Liver (tissue), 8 donors: ENCODE measurements at regions not wholly inside any gene's neighbourhood (a gene's known extent, or its start where the extent isn't known, plus 50 kb on each side); places are given as distances from the start of the nearest gene placed in this dataset.

Source experiments
- DNase-seq: peaks from one replicate; pipeline ENCODE4 v3.0.0-alpha.2; 2017; ENCODE audit warnings: low spot score
- H3K27ac ChIP-seq, 2 donors: one replicate each; pipeline ENCODE4 v1.7.0; 2013; ENCODE audit warnings: inconsistent platforms in 2 of 2, low read length in 2 of 2, control low read depth in 1 of 2, low read depth in 1 of 2, mild to moderate bottlenecking in 1 of 2
- H3K27me3 ChIP-seq, 4 donors: one replicate each; pipeline versions ENCODE4 v1.6.1 to v1.7.0; 2013; ENCODE audit warnings: low read length in 3 of 4, inconsistent platforms in 1 of 4, mild to moderate bottlenecking in 1 of 4, moderate library complexity in 1 of 4; ENCODE audit not compliant: control insufficient read depth in 4 of 4, insufficient read depth in 4 of 4
- H3K36me3 ChIP-seq, 4 donors: one replicate each; pipeline versions ENCODE4 v1.6.1 to v1.7.0; 2013; ENCODE audit warnings: low read length in 3 of 4, mild to moderate bottlenecking in 3 of 4, low read depth in 1 of 4, moderate library complexity in 1 of 4; ENCODE audit not compliant: control insufficient read depth in 4 of 4, insufficient read depth in 3 of 4
- H3K4me1 ChIP-seq, 4 donors: one replicate each; pipeline versions ENCODE4 v1.6.1 to v1.7.0; 2013; ENCODE audit warnings: low read length in 3 of 4, mild to moderate bottlenecking in 3 of 4, moderate library complexity in 1 of 4; ENCODE audit not compliant: control insufficient read depth in 4 of 4, insufficient read depth in 4 of 4
- H3K4me3 ChIP-seq, 3 donors: one replicate each; pipeline versions ENCODE4 v1.6.1 to v1.7.0; 2013; ENCODE audit warnings: low read length in 3 of 3, control low read depth in 1 of 3, low read depth in 1 of 3, mild to moderate bottlenecking in 1 of 3
- H3K9ac ChIP-seq, 2 donors: one replicate each; pipeline ENCODE4 v1.7.0; 2013; ENCODE audit warnings: low read length in 2 of 2, mild to moderate bottlenecking in 2 of 2, moderate library complexity in 2 of 2, control low read depth in 1 of 2, low read depth in 1 of 2
- H3K9me3 ChIP-seq, 4 donors: one replicate each; pipeline versions ENCODE4 v1.6.1 to v1.7.0; 2013; ENCODE audit warnings: low read length in 3 of 4; ENCODE audit not compliant: control insufficient read depth in 4 of 4
- EGR1 ChIP-seq, 2 donors: IDR thresholded peaks; 2 replicates each; pipeline ENCODE4 v1.6.1; 2016 to 2018; ENCODE audit warnings: antibody characterized with exemption in 2 of 2, low read depth in 2 of 2
- FOXA1 ChIP-seq: IDR thresholded peaks from 2 replicates; pipeline ENCODE4 v1.6.1; 2016; ENCODE audit warnings: antibody characterized with exemption
- FOXA2 ChIP-seq: IDR thresholded peaks from 2 replicates; pipeline ENCODE4 v1.6.1; 2016; ENCODE audit warnings: antibody characterized with exemption
- GABPA ChIP-seq, 2 donors: IDR thresholded peaks in 1 of 2; conservative IDR thresholded peaks in 1 of 2; 2 replicates each; pipeline ENCODE4 v1.6.1; 2016; ENCODE audit warnings: antibody characterized with exemption in 2 of 2, mild to moderate bottlenecking in 1 of 2, moderate library complexity in 1 of 2
- HNF4A ChIP-seq, 2 donors: conservative IDR thresholded peaks; 2 replicates each; pipeline ENCODE4 v1.6.1; 2016; ENCODE audit warnings: antibody characterized with exemption in 2 of 2, mild to moderate bottlenecking in 2 of 2
- JUND ChIP-seq, 2 donors: IDR thresholded peaks; 2 replicates each; pipeline ENCODE4 v1.6.1; 2016; ENCODE audit warnings: antibody characterized with exemption in 2 of 2
- NR2F2 ChIP-seq: IDR thresholded peaks from 2 replicates; pipeline ENCODE4 v1.6.1; 2016; ENCODE audit warnings: antibody characterized with exemption
- RAD21 ChIP-seq, 2 donors: IDR thresholded peaks; 2 replicates each; pipeline ENCODE4 v1.6.1; 2016; ENCODE audit warnings: antibody characterized with exemption in 2 of 2, mild to moderate bottlenecking in 2 of 2
- RXRA ChIP-seq, 2 donors: IDR thresholded peaks; 2 replicates each; pipeline ENCODE4 v1.6.1; 2017 to 2018; ENCODE audit warnings: antibody characterized with exemption in 2 of 2, mild to moderate bottlenecking in 1 of 2
- SP1 ChIP-seq: IDR thresholded peaks from 2 replicates; pipeline ENCODE4 v1.6.1; 2018; ENCODE audit warnings: antibody characterized with exemption, mild to moderate bottlenecking
- TAF1 ChIP-seq: conservative IDR thresholded peaks from 2 replicates; pipeline ENCODE4 v1.6.1; 2016; ENCODE audit warnings: antibody characterized with exemption, mild to moderate bottlenecking
- YY1 ChIP-seq: IDR thresholded peaks from 2 replicates; pipeline ENCODE4 v1.6.1; 2016; ENCODE audit warnings: antibody characterized with exemption, mild to moderate bottlenecking
- WGBS: extraction: QIAGEN DNeasy Blood & Tissue Kit; methylation state at CpG from one replicate; pipeline ENCODE4 v1.1.7; 2013; 5-methylcytosine and 5-hydroxymethylcytosine counted together
- TF ChIP-seq, protein P1 (sequence below): IDR thresholded peaks from 2 replicates; pipeline ENCODE4 v1.6.1; 2016; ENCODE audit warnings: antibody characterized with exemption
- TF ChIP-seq, protein P2 (sequence below): fragments of 150-350 bp; IDR thresholded peaks from 2 replicates; pipeline ENCODE4 v1.5.1; 2017; ENCODE audit warnings: improper control_type of control experiment, low read depth, low read length; ENCODE audit not compliant: missing input control
- TF ChIP-seq, protein P3 (sequence below): IDR thresholded peaks from 2 replicates; pipeline ENCODE4 v1.6.1; 2016; ENCODE audit warnings: antibody characterized with exemption
- TF ChIP-seq, protein P4 (sequence below): IDR thresholded peaks from 2 replicates; pipeline ENCODE4 v1.6.1; 2016; ENCODE audit warnings: antibody characterized with exemption
- TF ChIP-seq, protein P5 (sequence below): IDR thresholded peaks from 2 replicates; pipeline ENCODE4 v1.6.1; 2016; ENCODE audit warnings: antibody characterized with exemption, mild to moderate bottlenecking
- donor health status: healthy.
- donor health status: healthy.
- donor health status: healthy.
- donor health status: healthy.
- donor health status: healthy.

DNA sequence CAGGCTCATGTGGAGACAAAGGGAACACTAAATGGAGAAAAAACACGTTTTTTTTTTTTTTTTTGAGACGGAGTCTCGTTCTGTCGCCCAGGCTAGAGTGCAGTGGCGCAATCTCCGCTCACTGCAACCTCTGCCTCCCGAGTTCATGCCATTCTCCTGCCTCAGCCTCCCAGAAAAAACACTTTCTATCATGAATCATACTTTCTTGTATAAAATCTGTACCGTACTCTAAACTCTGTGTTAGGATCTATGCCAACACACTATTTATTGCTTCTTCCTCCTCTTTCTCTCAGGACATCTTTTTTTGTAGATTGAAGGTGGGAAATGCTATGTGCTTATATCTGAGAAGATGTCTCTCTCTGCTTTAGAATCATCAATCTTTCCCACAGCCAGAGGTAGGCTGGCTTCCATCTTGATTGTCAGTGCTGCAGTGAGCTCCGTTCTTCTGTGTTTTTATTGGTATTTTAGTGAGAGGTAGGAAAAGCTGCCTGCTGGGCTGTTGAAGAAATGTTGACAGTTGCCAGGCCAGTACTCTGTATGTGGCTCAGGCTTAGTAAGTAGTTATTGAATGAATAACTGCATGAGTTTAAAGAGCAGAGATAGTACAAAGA lies 101.1 kb downstream of the GPR85 start:
- 51% methylated on average over 9 of the region's 9 CpGs for WGBS
- H3K9ac ChIP-seq, result no peak overlapping the region
- no peaks in the 10 kb centered on the region for H3K9me3 ChIP-seq
- H3K27me3 ChIP-seq, result peaks cover 0 to 3% (median 0%) of the 10 kb centered on the region in 4 donors
- H3K27ac ChIP-seq, result no peak overlapping the region
- H3K4me3 ChIP-seq, result no peak overlapping the region
- no peak for TF ChIP-seq TAF1
- no peak for TF ChIP-seq JUND (IDR thresholded peaks at IDR 0.05)
- TF ChIP-seq, protein P1, sequence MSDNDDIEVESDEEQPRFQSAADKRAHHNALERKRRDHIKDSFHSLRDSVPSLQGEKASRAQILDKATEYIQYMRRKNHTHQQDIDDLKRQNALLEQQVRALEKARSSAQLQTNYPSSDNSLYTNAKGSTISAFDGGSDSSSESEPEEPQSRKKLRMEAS, result no peak
- TF ChIP-seq, protein P2, sequence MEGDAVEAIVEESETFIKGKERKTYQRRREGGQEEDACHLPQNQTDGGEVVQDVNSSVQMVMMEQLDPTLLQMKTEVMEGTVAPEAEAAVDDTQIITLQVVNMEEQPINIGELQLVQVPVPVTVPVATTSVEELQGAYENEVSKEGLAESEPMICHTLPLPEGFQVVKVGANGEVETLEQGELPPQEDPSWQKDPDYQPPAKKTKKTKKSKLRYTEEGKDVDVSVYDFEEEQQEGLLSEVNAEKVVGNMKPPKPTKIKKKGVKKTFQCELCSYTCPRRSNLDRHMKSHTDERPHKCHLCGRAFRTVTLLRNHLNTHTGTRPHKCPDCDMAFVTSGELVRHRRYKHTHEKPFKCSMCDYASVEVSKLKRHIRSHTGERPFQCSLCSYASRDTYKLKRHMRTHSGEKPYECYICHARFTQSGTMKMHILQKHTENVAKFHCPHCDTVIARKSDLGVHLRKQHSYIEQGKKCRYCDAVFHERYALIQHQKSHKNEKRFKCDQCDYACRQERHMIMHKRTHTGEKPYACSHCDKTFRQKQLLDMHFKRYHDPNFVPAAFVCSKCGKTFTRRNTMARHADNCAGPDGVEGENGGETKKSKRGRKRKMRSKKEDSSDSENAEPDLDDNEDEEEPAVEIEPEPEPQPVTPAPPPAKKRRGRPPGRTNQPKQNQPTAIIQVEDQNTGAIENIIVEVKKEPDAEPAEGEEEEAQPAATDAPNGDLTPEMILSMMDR, result no peak
- no peak for TF ChIP-seq HNF4A (conservative IDR thresholded peaks at IDR 0.05)
- no peak for TF ChIP-seq SP1
- TF ChIP-seq FOXA1, result no peak
- no peak for TF ChIP-seq NR2F2
- TF ChIP-seq, protein P3, sequence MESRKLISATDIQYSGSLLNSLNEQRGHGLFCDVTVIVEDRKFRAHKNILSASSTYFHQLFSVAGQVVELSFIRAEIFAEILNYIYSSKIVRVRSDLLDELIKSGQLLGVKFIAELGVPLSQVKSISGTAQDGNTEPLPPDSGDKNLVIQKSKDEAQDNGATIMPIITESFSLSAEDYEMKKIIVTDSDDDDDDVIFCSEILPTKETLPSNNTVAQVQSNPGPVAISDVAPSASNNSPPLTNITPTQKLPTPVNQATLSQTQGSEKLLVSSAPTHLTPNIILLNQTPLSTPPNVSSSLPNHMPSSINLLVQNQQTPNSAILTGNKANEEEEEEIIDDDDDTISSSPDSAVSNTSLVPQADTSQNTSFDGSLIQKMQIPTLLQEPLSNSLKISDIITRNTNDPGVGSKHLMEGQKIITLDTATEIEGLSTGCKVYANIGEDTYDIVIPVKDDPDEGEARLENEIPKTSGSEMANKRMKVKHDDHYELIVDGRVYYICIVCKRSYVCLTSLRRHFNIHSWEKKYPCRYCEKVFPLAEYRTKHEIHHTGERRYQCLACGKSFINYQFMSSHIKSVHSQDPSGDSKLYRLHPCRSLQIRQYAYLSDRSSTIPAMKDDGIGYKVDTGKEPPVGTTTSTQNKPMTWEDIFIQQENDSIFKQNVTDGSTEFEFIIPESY, result no peak
- TF ChIP-seq, protein P4, sequence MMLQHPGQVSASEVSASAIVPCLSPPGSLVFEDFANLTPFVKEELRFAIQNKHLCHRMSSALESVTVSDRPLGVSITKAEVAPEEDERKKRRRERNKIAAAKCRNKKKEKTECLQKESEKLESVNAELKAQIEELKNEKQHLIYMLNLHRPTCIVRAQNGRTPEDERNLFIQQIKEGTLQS, result no peak
- no peak for TF ChIP-seq FOXA2
- TF ChIP-seq RXRA (IDR thresholded peaks at IDR 0.05), result no peak
- TF ChIP-seq, protein P5, sequence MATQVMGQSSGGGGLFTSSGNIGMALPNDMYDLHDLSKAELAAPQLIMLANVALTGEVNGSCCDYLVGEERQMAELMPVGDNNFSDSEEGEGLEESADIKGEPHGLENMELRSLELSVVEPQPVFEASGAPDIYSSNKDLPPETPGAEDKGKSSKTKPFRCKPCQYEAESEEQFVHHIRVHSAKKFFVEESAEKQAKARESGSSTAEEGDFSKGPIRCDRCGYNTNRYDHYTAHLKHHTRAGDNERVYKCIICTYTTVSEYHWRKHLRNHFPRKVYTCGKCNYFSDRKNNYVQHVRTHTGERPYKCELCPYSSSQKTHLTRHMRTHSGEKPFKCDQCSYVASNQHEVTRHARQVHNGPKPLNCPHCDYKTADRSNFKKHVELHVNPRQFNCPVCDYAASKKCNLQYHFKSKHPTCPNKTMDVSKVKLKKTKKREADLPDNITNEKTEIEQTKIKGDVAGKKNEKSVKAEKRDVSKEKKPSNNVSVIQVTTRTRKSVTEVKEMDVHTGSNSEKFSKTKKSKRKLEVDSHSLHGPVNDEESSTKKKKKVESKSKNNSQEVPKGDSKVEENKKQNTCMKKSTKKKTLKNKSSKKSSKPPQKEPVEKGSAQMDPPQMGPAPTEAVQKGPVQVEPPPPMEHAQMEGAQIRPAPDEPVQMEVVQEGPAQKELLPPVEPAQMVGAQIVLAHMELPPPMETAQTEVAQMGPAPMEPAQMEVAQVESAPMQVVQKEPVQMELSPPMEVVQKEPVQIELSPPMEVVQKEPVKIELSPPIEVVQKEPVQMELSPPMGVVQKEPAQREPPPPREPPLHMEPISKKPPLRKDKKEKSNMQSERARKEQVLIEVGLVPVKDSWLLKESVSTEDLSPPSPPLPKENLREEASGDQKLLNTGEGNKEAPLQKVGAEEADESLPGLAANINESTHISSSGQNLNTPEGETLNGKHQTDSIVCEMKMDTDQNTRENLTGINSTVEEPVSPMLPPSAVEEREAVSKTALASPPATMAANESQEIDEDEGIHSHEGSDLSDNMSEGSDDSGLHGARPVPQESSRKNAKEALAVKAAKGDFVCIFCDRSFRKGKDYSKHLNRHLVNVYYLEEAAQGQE, result no peak
- no peak for TF ChIP-seq EGR1 (IDR thresholded peaks at IDR 0.05; ENCODE audit: low read depth in 2 of 2)
- no peak for TF ChIP-seq YY1
- no peak for TF ChIP-seq RAD21 (IDR thresholded peaks at IDR 0.05)
- no peak for TF ChIP-seq GABPA (IDR thresholded peaks at IDR 0.05 in 1 of 2, conservative IDR thresholded peaks at IDR 0.05 in 1 of 2)
- no peak for DNase-seq
- H3K4me1 ChIP-seq, result no peaks in the 10 kb centered on the region
- H3K36me3 ChIP-seq, result no peaks in the 10 kb centered on the region
